ENCODE measurements at regions not wholly inside any gene's neighbourhood (a gene's known extent, or its start where the extent isn't known, plus 50 kb on each side); places are given as distances from the start of the nearest gene placed in this dataset.
"Not testable (repeated sequence)": the region's sequence is repeated elsewhere in the genome, so short reads cannot be mapped to it uniquely, and the experiment has no call there.

GRCh38 chr21:17089091-17089491 is 423.8 kb upstream of the CXADR start:
- intact Hi-C loops (cut with micrococcal nuclease) = no loop called here

- intact Hi-C loops (cut with micrococcal nuclease) = no loop called here
Measured at GRCh38 chr21:17101696-17102095, 411.1 kb upstream of the CXADR start.

GRCh38 chr21:17105932-17106331 is 406.9 kb upstream of the CXADR start:
- intact Hi-C loops (cut with micrococcal nuclease) = no loop called here

GRCh38 chr21:17114045-17114444 is 398.8 kb upstream of the CXADR start:
- intact Hi-C loops (cut with micrococcal nuclease) = no loop called here

- intact Hi-C loops (cut with micrococcal nuclease) = no loop called here
Measured at GRCh38 chr21:17118638-17119384, 394.0 kb upstream of the CXADR start.

- intact Hi-C loops (cut with micrococcal nuclease) = no loop called here
Measured at GRCh38 chr21:17119466-17120297, 393.2 kb upstream of the CXADR start.

DNA sequence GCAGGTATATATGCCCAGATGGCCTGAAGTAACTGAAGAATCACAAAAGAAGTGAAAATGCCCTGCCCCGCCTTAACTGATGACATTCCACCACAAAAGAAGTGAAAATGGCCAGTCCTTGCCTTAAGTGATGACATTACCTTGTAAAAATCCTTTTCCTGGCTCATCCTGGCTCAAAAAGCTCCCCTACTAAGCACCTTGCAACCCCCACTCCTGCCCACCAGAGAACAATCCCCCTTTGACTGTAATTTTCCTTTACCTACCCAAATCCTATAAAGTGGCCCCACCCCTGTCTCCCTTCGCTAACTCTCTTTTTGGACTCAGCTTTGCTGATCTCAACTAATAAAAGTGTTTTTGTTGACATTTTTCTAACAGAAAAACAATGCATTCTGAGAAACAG is 385.4 kb upstream of the CXADR start:
- intact Hi-C loops (cut with micrococcal nuclease) = not testable (repeated sequence)

DNA sequence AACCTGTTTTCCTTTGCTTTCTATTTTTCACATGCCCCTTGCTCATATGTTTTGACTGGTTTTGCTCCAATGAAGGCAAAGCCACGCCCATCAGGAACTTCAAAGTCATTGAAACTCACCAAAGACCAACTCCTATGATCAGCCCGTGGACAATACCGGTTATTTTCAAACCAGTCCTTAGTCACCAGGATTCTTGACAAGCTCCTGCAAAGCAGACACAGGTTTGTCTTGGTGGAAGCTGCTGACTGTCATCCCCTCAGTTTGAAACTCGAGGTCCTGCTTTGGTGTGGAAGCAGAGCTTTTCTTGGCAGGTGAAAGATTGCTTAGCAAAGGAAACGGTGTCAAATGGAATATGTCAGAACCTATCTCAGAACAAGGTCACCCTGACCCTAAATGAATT is 384.7 kb upstream of the CXADR start:
- intact Hi-C loops (cut with micrococcal nuclease) = no loop called here

GRCh38 chr21:17139159-17139558 is 373.7 kb upstream of the CXADR start:
- intact Hi-C loops (cut with micrococcal nuclease) = not testable (repeated sequence)

DNA sequence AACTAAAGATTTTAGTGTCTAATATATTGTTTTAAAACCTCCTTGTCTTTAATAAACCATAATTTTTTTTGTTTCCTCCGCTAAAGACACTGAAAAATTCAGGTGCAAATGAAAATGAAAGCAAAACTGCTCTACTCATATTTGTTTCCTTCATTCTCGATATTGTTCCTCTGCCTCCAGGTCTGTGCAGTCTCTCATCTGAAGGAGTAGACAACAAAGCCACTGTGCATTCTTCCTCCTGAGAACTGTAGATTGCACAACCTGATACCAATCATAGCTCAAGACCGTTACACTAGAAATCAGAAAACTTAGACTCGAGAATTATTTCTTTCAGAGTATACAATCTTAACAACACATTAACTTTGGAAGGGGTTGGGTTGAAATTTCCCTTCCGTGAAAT is 373.1 kb upstream of the CXADR start:
- intact Hi-C loops (cut with micrococcal nuclease) = no loop called here

- intact Hi-C loops (cut with micrococcal nuclease) = no loop called here
Measured at GRCh38 chr21:17146426-17146825, 366.4 kb upstream of the CXADR start.

GRCh38 chr21:17159697-17160096 is 353.1 kb upstream of the CXADR start:
- intact Hi-C loops (cut with micrococcal nuclease) = loop anchor here (1.0 kb wide), 1 partner anchor 30 kb away; no protein-coding TSS in a partner anchor

DNA sequence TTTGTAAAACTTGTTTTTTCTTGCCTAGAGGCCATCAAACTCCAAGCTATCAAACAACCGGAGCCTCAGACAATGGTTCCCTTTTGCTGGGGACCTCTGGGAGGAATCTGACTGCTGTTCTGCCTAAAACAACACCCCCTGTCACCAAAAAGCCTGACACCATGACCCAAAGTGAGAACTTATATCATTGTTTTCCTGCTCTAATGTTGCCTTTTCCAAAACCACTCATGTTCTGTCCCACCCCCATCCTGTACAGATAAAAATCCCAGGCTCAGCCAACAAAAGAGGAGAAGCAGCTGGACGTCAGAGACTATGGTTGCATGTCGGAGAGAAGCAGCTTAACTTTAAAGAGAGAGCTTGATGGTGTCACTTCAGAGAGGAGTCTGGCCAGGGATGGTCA is 327.2 kb upstream of the CXADR start:
- intact Hi-C loops (cut with micrococcal nuclease) = no loop called here

GRCh38 chr21:17189963-17190362 is 322.9 kb upstream of the CXADR start:
- intact Hi-C loops (cut with micrococcal nuclease) = loop anchor here (1.0 kb wide), 1 partner anchor 30 kb away; no protein-coding TSS in a partner anchor

- intact Hi-C loops (cut with micrococcal nuclease) = no loop called here
Measured at GRCh38 chr21:17191346-17191993, 321.4 kb upstream of the CXADR start.

DNA sequence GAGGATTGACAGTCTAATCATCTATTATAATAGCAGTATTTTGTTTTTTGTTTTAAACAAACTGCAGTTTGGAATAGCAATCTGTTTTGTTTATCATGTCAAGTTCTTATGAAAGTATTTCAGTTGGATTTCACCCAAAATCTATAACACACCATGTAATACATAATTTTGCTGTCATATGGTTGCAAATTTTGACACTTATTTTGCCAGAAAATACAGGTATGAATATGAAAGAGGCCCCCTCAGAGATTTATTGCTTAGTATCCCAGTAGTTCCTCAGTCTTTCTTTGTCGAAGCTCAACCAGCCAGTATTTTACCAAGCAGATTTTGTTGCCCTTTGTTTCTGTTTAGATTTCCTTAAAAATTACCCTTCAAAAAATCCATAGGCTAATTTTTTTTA is 317.5 kb upstream of the CXADR start:
- intact Hi-C loops (cut with micrococcal nuclease) = no loop called here

DNA sequence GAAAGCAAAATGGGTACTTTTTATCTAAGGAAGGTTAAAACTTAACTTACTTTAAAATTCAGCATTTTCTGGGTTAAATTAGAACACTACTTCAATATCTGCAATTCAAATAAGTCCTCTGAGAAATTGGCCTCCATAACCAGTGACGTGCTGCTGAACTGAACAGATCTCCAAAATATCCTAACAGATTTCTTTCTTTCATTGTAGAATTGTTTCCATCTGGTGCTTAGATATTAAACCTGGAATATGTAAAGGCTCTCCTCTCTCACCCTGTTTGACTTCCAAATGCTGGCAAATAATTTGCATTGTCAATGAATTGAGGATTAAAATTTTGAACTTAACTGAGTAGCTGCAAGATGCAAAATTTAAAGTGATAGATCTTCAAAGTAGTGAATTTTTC is 316.9 kb upstream of the CXADR start:
- intact Hi-C loops (cut with micrococcal nuclease) = no loop called here

GRCh38 chr21:17196623-17197022 is 316.2 kb upstream of the CXADR start:
- intact Hi-C loops (cut with micrococcal nuclease) = no loop called here

DNA sequence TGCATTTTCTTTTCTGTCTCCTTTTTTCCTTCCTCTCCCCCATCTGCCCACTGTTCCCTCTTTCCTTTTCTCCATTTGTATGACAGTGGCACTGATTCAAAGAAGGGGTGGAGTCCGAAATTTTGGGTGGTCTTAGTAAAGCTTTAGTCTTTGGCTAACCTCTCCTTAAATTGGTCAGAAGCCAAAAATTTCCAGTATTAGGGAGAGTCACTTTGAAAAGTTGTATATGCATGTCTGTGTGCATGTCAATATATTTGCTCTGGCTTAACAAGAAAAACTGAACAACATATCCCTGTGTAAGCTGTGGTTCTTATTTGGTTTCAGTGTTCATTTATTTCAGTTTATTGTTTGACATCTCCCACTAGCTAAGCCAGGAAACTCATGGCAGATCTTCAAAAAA is 314.8 kb upstream of the CXADR start:
- intact Hi-C loops (cut with micrococcal nuclease) = no loop called here

GRCh38 chr21:17200250-17200649 is 312.6 kb upstream of the CXADR start:
- intact Hi-C loops (cut with micrococcal nuclease) = no loop called here

- intact Hi-C loops (cut with micrococcal nuclease) = no loop called here
Measured at GRCh38 chr21:17201741-17202260, 311.0 kb upstream of the CXADR start.

DNA sequence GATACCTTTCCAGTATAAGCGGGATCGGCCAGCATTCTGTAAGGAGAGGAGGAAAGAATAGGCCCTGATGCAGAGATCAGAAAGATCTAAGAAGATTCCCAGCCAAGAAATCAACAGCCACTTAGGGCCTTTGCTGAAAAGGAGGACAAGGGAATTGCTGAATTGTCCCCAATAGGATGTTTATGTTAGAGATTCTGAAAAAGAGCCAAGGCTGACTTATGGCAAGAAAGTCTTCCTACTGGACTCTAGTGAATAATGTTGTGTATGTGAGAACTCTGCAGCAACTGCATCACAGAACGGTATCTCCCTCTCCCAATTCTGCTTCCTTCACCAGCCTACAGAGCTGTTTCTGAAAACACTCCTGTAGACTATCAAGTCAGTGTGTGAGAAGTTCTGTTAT is 298.0 kb upstream of the CXADR start:
- intact Hi-C loops (cut with micrococcal nuclease) = no loop called here
